ENCODE measurements at regions not wholly inside any gene's neighbourhood (a gene's known extent, or its start where the extent isn't known, plus 50 kb on each side); places are given as distances from the start of the nearest gene placed in this dataset.
"Not testable (repeated sequence)": the region's sequence is repeated elsewhere in the genome, so short reads cannot be mapped to it uniquely, and the experiment has no call there.

- DNase-seq: no peak
Observed at GRCh38 chrX:42832764-42833549, 55.0 kb upstream of the PPP1R2C start.

GRCh38 chrX:42833550-42833940 lies 55.6 kb upstream of the PPP1R2C start:
- DNase-seq: not testable (repeated sequence)

GRCh38 chrX:42837101-42837726 lies 59.3 kb upstream of the PPP1R2C start:
- DNase-seq: no peak

GRCh38 chrX:42837747-42838146 lies 59.8 kb upstream of the PPP1R2C start:
- no peak for DNase-seq

- DNase-seq: no peak
Observed at GRCh38 chrX:42839632-42840031, 61.7 kb upstream of the PPP1R2C start.

- no peak for DNase-seq
Observed at GRCh38 chrX:42846741-42847140, 68.8 kb upstream of the PPP1R2C start.

GRCh38 chrX:42855259-42855658 lies 77.3 kb upstream of the PPP1R2C start:
- DNase-seq: no peak

- DNase-seq: no peak
Observed at GRCh38 chrX:42857766-42858165, 79.8 kb upstream of the PPP1R2C start.

- no peak for DNase-seq
Observed at GRCh38 chrX:42869011-42869410, 91.0 kb upstream of the PPP1R2C start.

GRCh38 chrX:42869659-42870476 lies 91.9 kb upstream of the PPP1R2C start:
- no peak for DNase-seq

- no peak for DNase-seq
Observed at GRCh38 chrX:42886519-42886918, 108.6 kb upstream of the PPP1R2C start.

GRCh38 chrX:42900947-42901346 lies 123.0 kb upstream of the PPP1R2C start:
- no peak for DNase-seq

- no peak for DNase-seq
Observed at GRCh38 chrX:42902513-42902912, 124.5 kb upstream of the PPP1R2C start.

- DNase-seq: no peak
Observed at GRCh38 chrX:42920752-42921151, 142.8 kb upstream of the PPP1R2C start.

- no peak for DNase-seq
Observed at GRCh38 chrX:42930071-42930470, 152.1 kb upstream of the PPP1R2C start.

GRCh38 chrX:42930951-42931350 lies 153.0 kb upstream of the PPP1R2C start:
- no peak for DNase-seq

- no peak for DNase-seq
Observed at GRCh38 chrX:42933187-42933586, 155.2 kb upstream of the PPP1R2C start.

- peak; percentile 2 for DNase-seq
Observed at GRCh38 chrX:42934020-42934726, 156.2 kb upstream of the PPP1R2C start.

GRCh38 chrX:42941671-42942070 lies 163.7 kb upstream of the PPP1R2C start:
- DNase-seq: no peak

- peak; percentile 7 for DNase-seq
Observed at GRCh38 chrX:42943051-42943974, 165.3 kb upstream of the PPP1R2C start.

- DNase-seq: peak; percentile 10
Observed at GRCh38 chrX:42944381-42944998, 166.5 kb upstream of the PPP1R2C start.
